ENCODE measurements at regions not wholly inside any gene's neighbourhood (a gene's known extent, or its start where the extent isn't known, plus 50 kb on each side); places are given as distances from the start of the nearest gene placed in this dataset.

DNA sequence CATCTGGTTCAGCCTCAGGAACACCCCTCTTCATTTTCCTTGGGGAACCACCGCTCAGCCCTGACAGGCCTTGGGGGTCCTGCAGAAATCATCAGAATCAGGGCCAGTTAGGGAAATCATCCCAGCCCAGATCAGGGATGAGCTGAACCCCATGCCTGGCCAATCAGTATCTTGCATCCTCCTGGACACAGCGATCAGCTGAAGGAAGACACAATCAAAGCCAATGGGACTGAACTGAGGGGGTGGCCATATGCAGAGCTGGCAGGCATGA is 395.4 kb downstream of the MATN1 start:
- TF ChIP-seq, protein P1, sequence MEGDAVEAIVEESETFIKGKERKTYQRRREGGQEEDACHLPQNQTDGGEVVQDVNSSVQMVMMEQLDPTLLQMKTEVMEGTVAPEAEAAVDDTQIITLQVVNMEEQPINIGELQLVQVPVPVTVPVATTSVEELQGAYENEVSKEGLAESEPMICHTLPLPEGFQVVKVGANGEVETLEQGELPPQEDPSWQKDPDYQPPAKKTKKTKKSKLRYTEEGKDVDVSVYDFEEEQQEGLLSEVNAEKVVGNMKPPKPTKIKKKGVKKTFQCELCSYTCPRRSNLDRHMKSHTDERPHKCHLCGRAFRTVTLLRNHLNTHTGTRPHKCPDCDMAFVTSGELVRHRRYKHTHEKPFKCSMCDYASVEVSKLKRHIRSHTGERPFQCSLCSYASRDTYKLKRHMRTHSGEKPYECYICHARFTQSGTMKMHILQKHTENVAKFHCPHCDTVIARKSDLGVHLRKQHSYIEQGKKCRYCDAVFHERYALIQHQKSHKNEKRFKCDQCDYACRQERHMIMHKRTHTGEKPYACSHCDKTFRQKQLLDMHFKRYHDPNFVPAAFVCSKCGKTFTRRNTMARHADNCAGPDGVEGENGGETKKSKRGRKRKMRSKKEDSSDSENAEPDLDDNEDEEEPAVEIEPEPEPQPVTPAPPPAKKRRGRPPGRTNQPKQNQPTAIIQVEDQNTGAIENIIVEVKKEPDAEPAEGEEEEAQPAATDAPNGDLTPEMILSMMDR (IDR thresholded peaks at IDR 0.05): no peak
- no peak for TF ChIP-seq EZH2 (IDR thresholded peaks at IDR 0.05)

Data from neural progenitor cell (in vitro differentiated cells).